T-helper 1 cell treated with Interleukin-12 subunit alpha and Interleukin-12 subunit beta and Interleukin-4 antibody, amounts not matched to agents 30 μg/mL and 1 μg/mL, for 36 hours (primary cell): ENCODE measurements at regions not wholly inside any gene's neighbourhood (a gene's known extent, or its start where the extent isn't known, plus 50 kb on each side); places are given as distances from the start of the nearest gene placed in this dataset.
A peak's percentile ranks its signal among the peaks of the same experiment; 100 is the strongest.

Experiments
- H3K27ac Mint-ChIP-seq: one replicate; pipeline ENCODE4 v1.8.0; 2021; ENCODE audit warnings: mild to moderate bottlenecking, mixed read lengths
- H3K27me3 Mint-ChIP-seq: one replicate; pipeline ENCODE4 v1.8.0; 2021; ENCODE audit warnings: low read depth, mixed read lengths
- H3K36me3 Mint-ChIP-seq: one replicate; pipeline ENCODE4 v1.8.0; 2021; ENCODE audit warnings: low read depth, mixed read lengths
- H3K4me1 Mint-ChIP-seq: one replicate; pipeline ENCODE4 v1.8.0; 2021; ENCODE audit warnings: low read depth, mixed read lengths
- H3K4me3 Mint-ChIP-seq: one replicate; pipeline ENCODE4 v1.8.0; 2021; ENCODE audit warnings: mild to moderate bottlenecking, moderate library complexity, mixed read lengths
- H3K9me3 Mint-ChIP-seq: one replicate; pipeline ENCODE4 v1.8.0; 2021; ENCODE audit warnings: mixed read lengths

DNA sequence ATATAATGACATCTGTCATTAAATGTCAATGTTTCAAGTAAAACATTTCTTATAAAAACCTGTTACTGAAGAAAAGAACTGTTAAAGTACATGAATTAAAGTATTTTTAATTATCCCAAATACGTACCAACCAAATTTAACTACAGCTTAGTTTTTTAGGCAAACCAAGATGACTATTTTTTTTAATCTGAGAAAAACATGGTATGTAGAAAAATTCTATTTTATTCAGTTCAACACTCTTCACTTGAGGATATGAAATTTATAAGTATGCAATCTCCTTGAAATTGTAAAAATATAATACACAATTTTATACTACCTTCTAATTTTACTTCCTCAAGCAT is 75.3 kb upstream of the IFNE start:
- no peaks in the 10 kb centered on the region for H3K36me3 Mint-ChIP-seq
- no peak overlapping the region for H3K27ac Mint-ChIP-seq
- no peaks in the 10 kb centered on the region for H3K9me3 Mint-ChIP-seq
- no peak overlapping the region for H3K4me3 Mint-ChIP-seq
- H3K27me3 Mint-ChIP-seq = peaks cover 50% of the 10 kb centered on the region
- peaks cover 11% of the 10 kb centered on the region for H3K4me1 Mint-ChIP-seq

DNA sequence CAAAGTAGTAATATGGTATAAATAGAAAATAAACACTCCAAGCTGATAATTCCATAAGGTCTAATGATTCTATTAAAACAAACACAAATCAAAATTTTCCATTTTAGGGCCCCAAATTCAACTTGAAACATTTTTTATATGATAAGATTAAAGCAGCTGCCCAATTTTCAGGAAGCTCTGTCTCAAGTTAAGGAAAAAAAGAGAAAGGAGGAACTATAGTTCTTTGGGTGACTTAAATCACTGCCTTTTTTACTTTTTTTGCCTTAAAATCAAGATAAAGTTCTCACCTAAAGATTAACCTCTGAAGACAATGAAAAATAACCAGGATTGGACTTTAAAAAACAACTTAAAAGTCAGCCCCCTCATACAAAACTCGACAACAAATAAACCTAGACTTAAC is 76.0 kb upstream of the IFNE start:
- H3K27ac Mint-ChIP-seq = no peak overlapping the region
- H3K36me3 Mint-ChIP-seq = no peaks in the 10 kb centered on the region
- H3K9me3 Mint-ChIP-seq = no peaks in the 10 kb centered on the region
- H3K27me3 Mint-ChIP-seq = peaks cover 50% of the 10 kb centered on the region
- H3K4me3 Mint-ChIP-seq = peak overlapping the region; percentile 92
- peaks cover 11% of the 10 kb centered on the region for H3K4me1 Mint-ChIP-seq

DNA sequence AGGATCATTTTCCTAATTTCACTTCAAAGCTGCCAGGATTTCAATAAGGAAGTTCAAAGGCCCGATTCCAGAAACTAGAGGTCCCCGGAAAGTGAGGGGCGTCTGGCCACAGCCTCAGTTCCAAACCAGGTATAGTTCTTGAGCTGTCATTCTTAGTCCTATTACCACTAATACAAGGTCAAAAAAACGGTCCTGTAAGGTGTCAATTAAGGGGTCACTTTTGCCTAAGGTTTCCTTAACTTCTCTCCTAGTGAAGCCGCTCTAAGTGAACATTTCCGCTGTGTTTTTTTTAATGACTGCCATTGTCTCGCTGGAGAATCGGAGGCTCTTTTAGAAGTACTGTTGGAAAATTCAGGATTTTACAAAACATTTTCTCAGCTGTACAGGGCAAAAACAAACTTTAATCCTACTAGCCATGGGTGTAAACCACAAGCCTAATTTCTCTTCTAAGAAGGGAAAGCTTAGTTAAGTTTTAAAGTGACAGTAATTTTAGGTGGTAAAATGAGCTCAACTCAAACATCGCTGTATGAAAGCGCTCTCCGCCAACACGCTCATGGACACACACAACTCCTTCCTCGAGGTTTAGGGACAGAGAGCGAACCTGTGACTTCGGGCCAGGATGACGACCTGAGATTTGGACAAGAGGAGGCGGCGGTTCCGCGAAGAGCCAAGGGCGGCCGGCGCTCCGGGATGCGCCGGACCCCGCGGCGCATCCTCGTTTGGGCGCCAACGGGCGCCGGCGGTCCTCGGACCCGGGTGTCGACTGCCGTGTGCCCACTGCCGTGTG is 76.7 kb upstream of the IFNE start:
- Mint-ChIP-seq H3K9me3 (no peaks in the 10 kb centered on the region), H3K36me3 (no peaks in the 10 kb centered on the region), H3K27me3 (peaks cover 53% of the 10 kb centered on the region), H3K27ac (peak overlapping the region; percentile 52), H3K4me1 (peaks cover 12% of the 10 kb centered on the region), H3K4me3 (peak overlapping the region; percentile 92)

DNA sequence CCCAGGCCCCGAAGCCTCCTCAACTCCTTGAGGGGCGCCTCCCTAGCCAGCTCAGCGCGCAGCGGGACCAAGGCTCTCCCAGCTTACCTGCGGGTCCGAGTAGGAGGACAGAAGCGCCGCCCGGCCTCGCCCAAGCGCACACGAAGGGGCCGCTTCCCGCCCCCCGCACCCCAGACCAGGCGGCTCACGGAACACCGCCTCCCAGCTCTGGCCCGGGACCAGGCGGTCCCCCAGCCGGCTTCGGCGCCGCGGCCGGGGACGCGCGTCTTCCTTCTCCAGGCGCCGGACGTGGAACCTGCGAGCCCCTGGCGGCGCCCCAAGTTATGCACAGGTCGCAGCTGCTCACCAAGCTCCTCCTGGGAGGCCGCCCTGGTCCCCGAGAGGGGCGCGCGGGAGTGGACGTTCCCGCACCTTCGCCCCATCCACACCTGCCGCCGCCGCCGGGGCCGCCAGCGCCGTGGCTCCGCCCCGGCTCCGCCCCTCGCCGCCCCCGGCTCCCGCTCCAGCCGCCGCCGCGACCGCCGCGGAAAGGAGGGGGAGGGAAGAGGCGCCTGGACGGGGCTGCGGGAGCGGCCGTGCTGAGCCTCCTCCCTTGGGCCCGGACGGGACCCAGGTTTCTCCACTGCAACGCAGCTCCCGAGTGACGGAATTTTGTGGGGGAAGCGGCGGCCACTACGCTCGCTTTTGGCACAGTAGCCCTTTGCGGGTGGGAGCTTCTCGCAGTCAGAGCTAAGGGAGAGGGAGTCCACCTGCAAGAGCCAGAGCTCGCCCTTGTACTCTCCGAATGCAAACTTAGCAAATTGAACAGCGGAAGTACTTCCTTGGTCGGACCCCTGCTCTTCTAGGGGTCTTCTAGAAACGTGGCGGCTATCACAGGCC is 77.5 kb upstream of the IFNE start:
- H3K4me1 Mint-ChIP-seq = peaks cover 15% of the 10 kb centered on the region
- H3K27ac Mint-ChIP-seq = no peak overlapping the region
- H3K27me3 Mint-ChIP-seq = peaks cover 60% of the 10 kb centered on the region
- no peaks in the 10 kb centered on the region for H3K9me3 Mint-ChIP-seq
- no peaks in the 10 kb centered on the region for H3K36me3 Mint-ChIP-seq
- H3K4me3 Mint-ChIP-seq = peak overlapping the region; percentile 92

DNA sequence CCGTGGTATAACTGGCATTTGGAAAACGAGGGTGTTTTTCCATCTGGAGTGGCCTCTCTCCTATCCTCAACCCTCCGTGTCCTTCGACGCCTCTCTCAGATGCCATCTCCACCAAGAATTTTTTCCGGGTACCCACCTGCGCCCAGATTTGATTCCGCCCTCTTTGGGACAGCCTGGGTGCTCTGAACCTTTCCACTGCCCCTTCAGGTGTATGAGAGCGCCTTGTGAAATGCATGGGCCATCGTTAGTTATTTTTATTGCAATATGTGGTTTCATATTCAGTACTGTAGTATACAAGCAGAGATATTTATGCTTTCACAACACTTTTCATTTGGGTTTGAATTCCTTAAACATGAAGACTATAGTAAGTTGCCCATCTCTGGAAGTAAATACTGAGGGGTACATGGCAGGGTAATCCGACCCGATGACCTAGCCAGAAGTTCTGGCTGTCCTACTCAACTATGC is 78.2 kb upstream of the IFNE start:
- H3K4me1 Mint-ChIP-seq = peaks cover 15% of the 10 kb centered on the region
- H3K27ac Mint-ChIP-seq = peak overlapping the region; percentile 7
- H3K4me3 Mint-ChIP-seq = peak overlapping the region; percentile 75
- no peaks in the 10 kb centered on the region for H3K36me3 Mint-ChIP-seq
- H3K9me3 Mint-ChIP-seq = no peaks in the 10 kb centered on the region
- peaks cover 63% of the 10 kb centered on the region for H3K27me3 Mint-ChIP-seq

DNA sequence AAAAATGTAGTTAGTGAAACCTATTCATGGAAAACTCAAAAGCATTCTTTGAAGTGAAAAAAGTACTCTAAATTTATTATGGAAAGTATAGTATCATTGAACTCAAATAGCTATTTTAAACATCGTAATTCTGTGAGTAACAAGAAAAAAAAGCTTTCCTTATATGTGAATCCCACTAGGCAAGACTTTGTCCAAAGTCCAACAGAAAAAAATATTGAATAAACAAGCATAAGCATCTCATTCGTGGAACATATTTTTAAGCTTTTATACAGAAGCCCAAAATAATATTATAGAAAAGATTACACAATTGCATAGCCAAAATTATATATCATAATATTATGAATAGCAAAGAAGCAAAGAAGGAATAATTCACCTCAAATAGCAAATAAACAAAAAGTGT is 79.4 kb upstream of the IFNE start:
- Mint-ChIP-seq H3K9me3 (no peaks in the 10 kb centered on the region), H3K4me1 (peaks cover 15% of the 10 kb centered on the region), H3K36me3 (no peaks in the 10 kb centered on the region), H3K27me3 (peaks cover 67% of the 10 kb centered on the region), H3K4me3 (no peak overlapping the region), H3K27ac (no peak overlapping the region)

DNA sequence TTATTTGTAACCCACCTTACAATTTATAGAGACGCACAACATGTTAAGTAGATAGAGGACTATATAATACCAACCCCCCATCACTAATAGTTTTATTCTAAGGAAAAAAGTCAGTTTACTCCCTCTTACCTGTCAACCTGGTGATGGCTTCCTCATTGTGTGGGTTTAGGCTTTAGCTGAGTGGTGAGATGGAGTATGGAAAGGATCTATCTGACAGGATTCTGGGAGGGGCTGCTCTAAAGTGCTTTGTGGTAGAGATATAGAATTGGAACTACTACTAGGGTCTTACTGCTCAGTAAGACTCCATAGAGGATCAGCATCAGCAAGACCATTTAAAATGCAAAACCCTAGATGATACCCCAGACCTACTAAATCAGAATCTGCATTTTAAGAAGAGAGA is 82.1 kb upstream of the IFNE start:
- no peaks in the 10 kb centered on the region for H3K9me3 Mint-ChIP-seq
- peaks cover 6% of the 10 kb centered on the region for H3K4me1 Mint-ChIP-seq
- H3K36me3 Mint-ChIP-seq = no peaks in the 10 kb centered on the region
- H3K27ac Mint-ChIP-seq = no peak overlapping the region
- no peak overlapping the region for H3K4me3 Mint-ChIP-seq
- peaks cover 60% of the 10 kb centered on the region for H3K27me3 Mint-ChIP-seq

DNA sequence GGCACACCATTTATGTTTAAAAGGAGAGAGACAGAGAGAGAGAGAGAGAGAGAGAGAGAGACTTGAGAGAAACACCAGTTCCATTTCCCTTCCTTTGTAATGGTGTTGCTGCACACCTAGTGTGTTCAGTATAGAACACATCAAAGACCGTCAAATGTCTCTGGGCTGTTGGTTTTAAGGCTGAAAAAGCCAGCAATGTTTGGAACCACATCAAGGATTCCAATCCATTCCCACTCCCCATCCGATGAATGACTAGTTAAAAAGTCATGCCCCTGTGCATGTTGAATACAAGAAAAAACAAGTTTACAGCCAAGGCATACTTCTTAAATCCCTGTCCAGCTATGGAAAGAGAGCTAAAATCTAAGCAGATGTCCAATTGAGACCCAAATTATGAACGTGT is 83.0 kb upstream of the IFNE start:
- Mint-ChIP-seq H3K4me3 (no peak overlapping the region), H3K36me3 (no peaks in the 10 kb centered on the region), H3K27ac (no peak overlapping the region), H3K9me3 (no peaks in the 10 kb centered on the region), H3K4me1 (peaks cover 6% of the 10 kb centered on the region), H3K27me3 (peaks cover 57% of the 10 kb centered on the region)

DNA sequence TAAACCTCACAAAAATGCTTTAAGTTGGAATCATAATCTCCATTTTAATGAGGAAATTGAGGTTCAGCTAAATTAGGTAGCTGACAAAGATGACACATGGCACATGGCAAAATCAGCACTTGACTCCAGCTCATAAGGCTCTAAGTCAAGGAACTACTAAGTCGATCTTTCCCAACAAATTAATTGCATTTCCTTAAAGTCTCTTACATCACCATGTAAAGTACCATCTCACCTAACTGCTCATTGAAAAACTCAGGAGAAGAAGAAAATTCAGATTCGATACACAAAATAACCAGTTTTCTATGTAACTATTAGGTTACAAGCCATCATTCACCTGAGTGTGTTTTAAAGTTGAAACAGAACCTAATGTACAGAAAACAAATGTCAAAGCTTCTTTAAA is 85.8 kb upstream of the IFNE start:
- no peak overlapping the region for H3K27ac Mint-ChIP-seq
- H3K9me3 Mint-ChIP-seq = no peaks in the 10 kb centered on the region
- no peaks in the 10 kb centered on the region for H3K36me3 Mint-ChIP-seq
- peaks cover 4% of the 10 kb centered on the region for H3K4me1 Mint-ChIP-seq
- H3K4me3 Mint-ChIP-seq = no peak overlapping the region
- H3K27me3 Mint-ChIP-seq = peaks cover 71% of the 10 kb centered on the region

DNA sequence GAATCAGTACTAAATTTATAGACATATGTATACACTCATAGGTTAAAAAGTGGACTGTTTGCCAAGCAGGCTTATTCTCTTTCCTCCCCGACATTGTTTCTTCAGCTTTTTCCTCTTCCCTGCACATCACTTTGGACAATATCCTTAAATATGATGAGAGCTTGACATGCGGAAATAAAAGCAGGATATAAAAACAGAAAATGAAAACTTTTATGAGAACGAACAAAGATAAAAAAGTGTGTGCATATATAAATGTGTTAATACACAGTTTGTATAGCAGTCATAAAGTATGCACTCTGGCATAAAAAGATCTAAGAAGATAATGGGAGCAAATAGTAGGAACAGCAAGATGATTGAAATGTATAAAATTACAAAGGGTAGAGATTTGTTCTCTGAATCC is 86.4 kb upstream of the IFNE start:
- Mint-ChIP-seq H3K36me3 (no peaks in the 10 kb centered on the region), H3K4me3 (no peak overlapping the region), H3K4me1 (peaks cover 4% of the 10 kb centered on the region), H3K27me3 (peaks cover 74% of the 10 kb centered on the region), H3K27ac (no peak overlapping the region), H3K9me3 (no peaks in the 10 kb centered on the region)

DNA sequence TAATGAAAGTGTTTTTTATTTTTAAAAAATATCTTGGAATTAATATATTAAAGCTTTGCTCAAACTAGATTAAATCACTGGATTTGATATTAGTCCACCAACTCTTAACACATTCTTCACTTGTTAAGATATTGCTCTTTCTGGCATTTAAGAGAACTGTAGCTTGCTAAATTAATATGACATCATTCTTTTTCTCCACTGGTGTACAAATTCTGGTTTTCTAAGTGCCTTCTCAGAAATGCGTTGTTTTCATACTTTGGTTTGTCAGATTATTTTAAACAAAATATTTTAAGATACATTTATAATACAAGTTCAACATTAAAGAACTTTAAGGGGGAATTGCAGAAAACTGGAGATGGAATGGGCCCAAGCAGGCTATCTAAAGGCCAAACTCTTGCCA is 87.6 kb upstream of the IFNE start:
- H3K4me3 Mint-ChIP-seq = no peak overlapping the region
- H3K27ac Mint-ChIP-seq = no peak overlapping the region
- H3K4me1 Mint-ChIP-seq = no peaks in the 10 kb centered on the region
- no peaks in the 10 kb centered on the region for H3K36me3 Mint-ChIP-seq
- H3K27me3 Mint-ChIP-seq = peaks cover 69% of the 10 kb centered on the region
- no peaks in the 10 kb centered on the region for H3K9me3 Mint-ChIP-seq

DNA sequence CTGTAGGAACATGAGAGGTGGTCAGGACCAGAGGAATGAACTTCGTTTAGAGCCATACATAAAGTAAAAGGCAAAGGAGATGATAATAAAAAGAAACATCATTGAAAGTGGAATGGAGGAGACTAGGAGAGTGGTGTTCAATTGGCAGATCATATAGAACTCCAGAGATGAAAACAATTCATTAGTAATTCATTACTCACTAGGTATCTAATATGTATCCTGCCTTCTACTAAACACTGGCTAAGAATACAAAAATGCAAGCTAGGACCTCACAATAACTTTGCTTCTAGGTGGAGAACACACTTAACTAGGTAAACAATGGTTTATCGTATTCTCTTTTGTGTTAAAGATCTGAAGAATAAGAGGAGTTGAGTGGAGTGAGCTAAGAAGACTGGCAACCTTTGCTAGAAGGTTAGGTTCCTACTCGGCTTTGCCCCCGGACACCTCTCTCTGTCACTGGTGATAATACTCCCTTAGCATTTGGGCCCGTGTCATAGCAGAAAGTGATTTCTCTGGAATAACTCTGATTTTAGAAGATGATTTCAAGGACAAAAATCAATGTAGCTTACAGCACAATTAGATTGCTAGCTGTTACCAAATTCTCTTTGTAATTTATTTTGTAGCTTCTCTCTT is 88.6 kb upstream of the IFNE start:
- Mint-ChIP-seq H3K27ac (no peak overlapping the region), H3K27me3 (peaks cover 65% of the 10 kb centered on the region)

DNA sequence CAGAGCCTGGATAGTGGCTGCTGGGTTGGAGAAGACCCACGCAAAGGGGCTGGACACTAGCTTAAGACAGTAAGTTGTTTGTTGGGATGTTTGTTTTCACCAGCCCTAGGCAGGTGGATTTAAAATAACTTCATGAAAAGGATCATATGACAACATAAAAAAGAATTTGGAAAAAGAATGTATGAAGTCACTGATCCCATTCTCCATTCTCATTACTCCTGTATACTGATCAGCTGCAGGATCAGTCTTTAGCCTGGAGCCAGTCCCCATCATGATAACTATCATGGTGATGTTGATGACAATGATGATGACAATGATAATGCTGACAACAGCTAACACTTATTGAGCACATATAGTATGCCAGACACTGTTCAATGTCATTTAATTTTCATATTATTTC is 92.1 kb upstream of the IFNE start:
- H3K4me1 Mint-ChIP-seq = peaks cover 23% of the 10 kb centered on the region
- no peaks in the 10 kb centered on the region for H3K9me3 Mint-ChIP-seq
- H3K27ac Mint-ChIP-seq = no peak overlapping the region
- peaks cover 51% of the 10 kb centered on the region for H3K27me3 Mint-ChIP-seq
- no peak overlapping the region for H3K4me3 Mint-ChIP-seq
- peaks cover 1% of the 10 kb centered on the region for H3K36me3 Mint-ChIP-seq

More for the DNA sequence above, 88.6 kb upstream of the IFNE start:
- Mint-ChIP-seq H3K4me1 (no peaks in the 10 kb centered on the region), H3K9me3 (no peaks in the 10 kb centered on the region), H3K36me3 (no peaks in the 10 kb centered on the region), H3K4me3 (no peak overlapping the region)

DNA sequence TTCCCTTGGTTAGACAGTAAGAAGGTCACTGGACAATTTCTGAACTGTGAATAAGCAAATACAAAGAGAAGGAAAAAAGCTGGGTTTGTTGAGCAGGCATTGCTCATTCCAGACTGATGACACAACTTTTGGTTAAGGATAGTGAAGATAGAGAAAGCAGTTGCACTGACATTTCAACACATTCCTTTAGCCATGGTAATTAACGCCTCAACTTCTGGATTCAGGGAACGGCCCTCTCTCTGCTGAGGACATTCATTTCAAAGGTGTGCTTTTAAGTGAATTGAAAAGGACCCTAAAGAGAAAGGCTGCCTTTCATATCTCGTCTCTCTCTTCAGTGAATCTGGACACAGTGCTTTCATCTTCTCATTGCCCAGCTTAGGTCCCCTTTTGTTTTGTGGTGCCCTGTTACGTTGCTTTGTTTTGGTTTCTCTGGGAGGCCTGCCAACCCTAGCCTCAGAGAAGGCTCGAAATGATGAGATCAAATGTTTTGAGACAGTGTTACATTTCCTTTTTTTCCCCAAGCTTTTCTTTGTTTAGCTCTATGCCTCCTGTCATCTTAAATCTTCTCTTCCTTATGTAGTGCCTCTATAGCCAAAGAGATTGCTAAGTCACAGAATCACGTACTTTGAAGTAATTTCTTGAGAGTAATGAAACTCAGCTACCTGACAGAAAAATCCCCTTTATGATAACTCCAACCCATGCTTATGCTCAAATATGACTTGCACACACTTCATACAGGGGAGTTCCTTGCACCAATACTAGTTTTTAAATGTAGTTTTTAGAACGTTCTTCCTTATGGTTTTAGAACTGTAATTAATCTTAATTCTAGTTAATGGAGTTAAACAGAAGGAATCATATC is 94.4 kb upstream of the IFNE start:
- Mint-ChIP-seq H3K4me1 (peaks cover 27% of the 10 kb centered on the region), H3K27me3 (peaks cover 44% of the 10 kb centered on the region), H3K4me3 (peak overlapping the region; percentile 12), H3K9me3 (no peaks in the 10 kb centered on the region), H3K36me3 (peaks cover 4% of the 10 kb centered on the region), H3K27ac (peak overlapping the region; percentile 71)
